ENCODE measurements at regions not wholly inside any gene's neighbourhood (a gene's known extent, or its start where the extent isn't known, plus 50 kb on each side); places are given as distances from the start of the nearest gene placed in this dataset.

DNA sequence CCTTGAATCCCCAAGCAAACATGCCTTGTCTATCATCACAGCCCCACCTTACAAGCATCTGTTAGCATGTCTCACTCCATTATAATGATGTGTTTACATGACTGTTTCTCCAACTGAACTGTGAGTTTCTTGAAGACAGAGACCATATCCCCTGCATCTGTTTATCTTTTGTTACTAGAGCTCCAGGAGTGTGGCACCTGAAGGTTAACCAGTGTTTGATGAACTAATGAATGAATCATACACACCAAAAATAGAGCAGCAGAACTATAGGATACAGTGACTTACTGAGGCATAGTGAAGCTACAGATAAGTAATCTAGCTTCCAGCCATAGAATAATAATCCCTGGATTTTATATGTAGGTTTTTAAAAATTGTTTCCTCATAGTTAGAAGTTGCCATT, 331.0 kb downstream of the PCDH7 start:
- Histone ChIP-seq H3K36me3 (ENCODE audit: control insufficient read depth in 2 of 2, insufficient read depth in 2 of 2, low read length in 1 of 2) (no peaks in the 10 kb centered on the region), H3K4me3 (ENCODE audit: low read depth in 1 of 2, low read length in 2 of 2) (no peak overlapping the region), H3K9me3 (ENCODE audit: control insufficient read depth in 2 of 2, insufficient read depth in 1 of 2, low read depth in 1 of 2, low read length in 1 of 2) (no peaks in the 10 kb centered on the region), H3K27me3 (ENCODE audit: control insufficient read depth in 1 of 2, insufficient read depth in 2 of 2, low read length in 2 of 2) (no peaks in the 10 kb centered on the region), H3K27ac (ENCODE audit: low read depth in 2 of 2, low read length in 1 of 2) (no peak overlapping the region), H3K4me1 (ENCODE audit: control insufficient read depth in 2 of 2, insufficient read depth in 2 of 2, low read length in 1 of 2) (no peaks in the 10 kb centered on the region)

DNA sequence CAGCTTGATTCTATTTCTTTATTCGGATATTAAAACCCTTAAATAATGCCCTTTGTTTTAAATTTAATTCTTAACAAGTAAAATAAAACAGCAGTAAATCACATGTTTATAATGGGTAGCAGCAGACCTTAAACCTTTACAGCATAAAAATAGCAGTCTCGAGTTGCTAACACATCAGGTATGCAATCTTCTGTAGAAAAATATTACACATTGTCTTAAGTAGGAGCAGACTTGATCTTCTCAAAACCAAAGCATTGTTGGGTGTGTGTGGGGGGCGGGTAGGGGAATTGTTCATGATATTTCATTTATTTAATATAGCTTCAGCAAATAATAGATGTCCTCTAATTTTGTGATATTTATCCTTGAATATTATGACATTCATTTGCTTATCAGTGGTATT, 331.4 kb downstream of the PCDH7 start:
- no peaks in the 10 kb centered on the region for H3K36me3 ChIP-seq (ENCODE audit: control insufficient read depth in 2 of 2, insufficient read depth in 2 of 2, low read length in 1 of 2)
- H3K27me3 ChIP-seq (ENCODE audit: control insufficient read depth in 1 of 2, insufficient read depth in 2 of 2, low read length in 2 of 2), result no peaks in the 10 kb centered on the region
- 52 to 73% methylated on average over 3 of the region's 3 CpGs for WGBS, 2 donors
- no peak overlapping the region for H3K4me3 ChIP-seq (ENCODE audit: low read depth in 1 of 2, low read length in 2 of 2)
- H3K9me3 ChIP-seq (ENCODE audit: control insufficient read depth in 2 of 2, insufficient read depth in 1 of 2, low read depth in 1 of 2, low read length in 1 of 2), result no peaks in the 10 kb centered on the region
- H3K4me1 ChIP-seq (ENCODE audit: control insufficient read depth in 2 of 2, insufficient read depth in 2 of 2, low read length in 1 of 2), result no peaks in the 10 kb centered on the region
- no peak overlapping the region for H3K27ac ChIP-seq (ENCODE audit: low read depth in 2 of 2, low read length in 1 of 2)

DNA sequence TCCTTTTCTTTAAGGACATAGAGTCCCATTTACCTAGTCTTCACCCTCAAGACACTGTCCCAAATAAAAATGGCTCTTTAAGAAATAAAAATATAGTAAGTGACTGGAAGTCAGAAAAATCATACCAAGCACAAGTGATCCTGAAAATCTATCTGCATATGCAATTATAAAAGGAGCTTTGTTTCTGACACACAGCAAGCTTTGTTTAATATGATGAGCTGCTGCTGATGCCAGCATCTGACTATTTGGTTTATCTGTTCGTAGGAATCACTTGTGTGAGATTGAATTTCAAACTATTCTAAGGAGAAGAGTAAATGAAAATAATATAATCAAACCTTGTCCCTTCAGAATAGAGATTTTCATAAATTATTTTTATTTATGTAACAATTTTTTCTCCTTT, 332.4 kb downstream of the PCDH7 start:
- Histone ChIP-seq H3K27me3 (ENCODE audit: control insufficient read depth in 1 of 2, insufficient read depth in 2 of 2, low read length in 2 of 2) (no peaks in the 10 kb centered on the region), H3K27ac (ENCODE audit: low read depth in 2 of 2, low read length in 1 of 2) (no peak overlapping the region), H3K4me3 (ENCODE audit: low read depth in 1 of 2, low read length in 2 of 2) (no peak overlapping the region), H3K4me1 (ENCODE audit: control insufficient read depth in 2 of 2, insufficient read depth in 2 of 2, low read length in 1 of 2) (no peaks in the 10 kb centered on the region), H3K36me3 (ENCODE audit: control insufficient read depth in 2 of 2, insufficient read depth in 2 of 2, low read length in 1 of 2) (no peaks in the 10 kb centered on the region), H3K9me3 (ENCODE audit: control insufficient read depth in 2 of 2, insufficient read depth in 1 of 2, low read depth in 1 of 2, low read length in 1 of 2) (no peaks in the 10 kb centered on the region)
- 74 to 75% methylated on average over 1 of the region's 1 CpG for WGBS, 2 donors

DNA sequence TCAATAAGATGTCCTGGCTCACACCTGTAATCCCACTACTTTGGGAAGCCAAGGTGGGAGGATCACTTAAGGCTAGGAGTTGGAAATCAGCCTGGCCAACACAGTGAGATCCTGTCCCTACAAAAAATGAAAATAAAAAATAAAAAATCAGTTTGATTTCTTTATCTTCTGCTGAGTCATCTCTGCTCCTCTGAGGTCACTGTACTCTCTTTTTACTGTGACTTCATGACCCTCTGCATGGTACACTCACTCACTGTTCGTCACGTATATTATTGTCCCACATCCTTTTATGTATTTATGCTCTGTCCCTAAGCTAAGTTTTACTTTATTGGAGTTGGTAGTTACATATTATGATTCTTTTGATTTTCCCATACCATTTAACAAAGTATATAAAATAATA, 333.3 kb downstream of the PCDH7 start:
- WGBS, 2 donors, result 87 to 92% methylated on average over 2 of the region's 2 CpGs
- no peak overlapping the region for H3K27ac ChIP-seq (ENCODE audit: low read depth in 2 of 2, low read length in 1 of 2)
- H3K4me1 ChIP-seq (ENCODE audit: control insufficient read depth in 2 of 2, insufficient read depth in 2 of 2, low read length in 1 of 2), result no peaks in the 10 kb centered on the region
- H3K9me3 ChIP-seq (ENCODE audit: control insufficient read depth in 2 of 2, insufficient read depth in 1 of 2, low read depth in 1 of 2, low read length in 1 of 2), result no peaks in the 10 kb centered on the region
- H3K4me3 ChIP-seq (ENCODE audit: low read depth in 1 of 2, low read length in 2 of 2), result no peak overlapping the region
- H3K36me3 ChIP-seq (ENCODE audit: control insufficient read depth in 2 of 2, insufficient read depth in 2 of 2, low read length in 1 of 2), result no peaks in the 10 kb centered on the region
- no peaks in the 10 kb centered on the region for H3K27me3 ChIP-seq (ENCODE audit: control insufficient read depth in 1 of 2, insufficient read depth in 2 of 2, low read length in 2 of 2)

DNA sequence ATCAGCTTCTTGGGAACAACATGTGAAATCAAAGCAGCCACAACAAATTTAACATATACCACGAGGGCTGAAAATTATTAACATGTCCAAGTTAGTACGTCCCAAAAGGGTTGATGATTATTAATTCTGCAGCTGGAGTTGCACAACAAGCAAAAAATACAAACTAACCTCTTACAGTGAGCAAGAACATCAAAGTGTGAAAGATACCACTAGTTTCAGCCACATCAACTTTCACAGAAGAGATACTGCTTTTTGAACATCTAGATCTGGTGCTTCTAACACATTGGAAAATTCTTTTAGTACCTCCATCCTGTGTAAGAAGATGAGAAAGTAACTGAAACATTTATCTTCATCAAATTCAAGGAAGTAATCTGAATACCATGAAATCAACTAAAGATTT, 334.1 kb downstream of the PCDH7 start:
- no peak overlapping the region for H3K27ac ChIP-seq (ENCODE audit: low read depth in 2 of 2, low read length in 1 of 2)
- H3K4me1 ChIP-seq (ENCODE audit: control insufficient read depth in 2 of 2, insufficient read depth in 2 of 2, low read length in 1 of 2), result no peaks in the 10 kb centered on the region
- no peaks in the 10 kb centered on the region for H3K9me3 ChIP-seq (ENCODE audit: control insufficient read depth in 2 of 2, insufficient read depth in 1 of 2, low read depth in 1 of 2, low read length in 1 of 2)
- no peaks in the 10 kb centered on the region for H3K36me3 ChIP-seq (ENCODE audit: control insufficient read depth in 2 of 2, insufficient read depth in 2 of 2, low read length in 1 of 2)
- 78 to 82% methylated on average over 2 of the region's 2 CpGs for WGBS, 2 donors
- H3K27me3 ChIP-seq (ENCODE audit: control insufficient read depth in 1 of 2, insufficient read depth in 2 of 2, low read length in 2 of 2), result no peaks in the 10 kb centered on the region
- no peak overlapping the region for H3K4me3 ChIP-seq (ENCODE audit: low read depth in 1 of 2, low read length in 2 of 2)

DNA sequence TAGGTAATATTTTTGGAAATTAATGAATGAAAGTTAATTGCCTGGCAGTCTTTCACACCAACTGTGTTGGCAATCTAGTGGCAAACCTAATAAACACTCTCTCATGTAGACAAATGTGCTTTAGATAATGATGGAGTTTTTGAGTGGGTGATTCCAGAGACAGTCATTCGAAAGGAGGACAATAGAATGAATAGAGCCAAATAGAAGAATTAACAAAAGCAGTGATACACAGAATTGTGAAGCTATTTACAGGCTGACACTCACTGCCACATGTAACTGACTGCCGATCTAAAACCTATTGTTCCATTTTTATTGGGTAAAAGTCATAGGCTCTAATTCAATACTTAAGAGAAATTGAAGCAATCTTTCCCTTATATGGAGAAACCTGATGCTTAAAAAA, 338.5 kb downstream of the PCDH7 start:
- H3K9me3 ChIP-seq (ENCODE audit: control insufficient read depth in 2 of 2, insufficient read depth in 1 of 2, low read depth in 1 of 2, low read length in 1 of 2), result no peaks in the 10 kb centered on the region
- WGBS, 2 donors, result 74 to 84% methylated on average over 2 of the region's 2 CpGs

DNA sequence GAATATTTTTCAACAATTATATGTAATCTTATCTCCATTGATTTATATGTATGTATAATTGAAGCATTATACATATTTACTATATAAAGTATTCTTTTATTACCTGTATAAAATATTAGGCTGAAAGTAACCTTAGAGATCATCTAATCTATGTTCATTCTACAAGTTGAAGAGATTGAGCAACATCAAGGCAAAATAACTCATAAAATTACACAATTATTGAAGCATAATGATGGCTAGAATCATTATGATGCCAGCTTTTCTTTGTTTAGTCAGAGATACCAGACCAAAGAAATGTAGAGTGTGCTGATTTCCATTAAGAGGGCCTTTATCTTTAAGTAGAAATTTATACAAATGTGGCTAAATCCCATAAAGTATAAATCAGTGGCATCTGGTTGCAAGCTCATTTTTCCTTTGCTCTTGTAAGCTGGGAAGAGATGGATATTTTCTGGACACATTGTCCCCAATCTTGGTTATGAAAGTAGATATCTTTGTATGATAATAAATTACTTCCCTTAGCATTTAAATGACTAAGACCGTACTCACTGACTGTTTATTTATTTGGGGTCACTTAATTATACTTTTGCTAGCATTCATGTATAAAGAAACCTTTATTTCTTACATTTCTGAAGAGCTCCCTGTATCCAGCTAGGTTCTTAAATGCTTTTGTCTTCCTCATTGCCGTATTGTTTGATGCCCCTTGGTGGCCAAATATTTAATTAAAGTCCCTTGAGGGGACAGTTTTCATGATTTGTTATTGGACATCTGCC, 339.8 kb downstream of the PCDH7 start:
- 59 to 63% methylated on average over 2 of the region's 2 CpGs for WGBS, 2 donors
- no peaks in the 10 kb centered on the region for H3K27me3 ChIP-seq (ENCODE audit: control insufficient read depth in 1 of 2, insufficient read depth in 2 of 2, low read length in 2 of 2)
- H3K36me3 ChIP-seq (ENCODE audit: control insufficient read depth in 2 of 2, insufficient read depth in 2 of 2, low read length in 1 of 2), result no peaks in the 10 kb centered on the region
- no peaks in the 10 kb centered on the region for H3K4me1 ChIP-seq (ENCODE audit: control insufficient read depth in 2 of 2, insufficient read depth in 2 of 2, low read length in 1 of 2)
- H3K4me3 ChIP-seq (ENCODE audit: low read depth in 1 of 2, low read length in 2 of 2), result no peak overlapping the region
- no peak overlapping the region for H3K27ac ChIP-seq (ENCODE audit: low read depth in 2 of 2, low read length in 1 of 2)
- no peaks in the 10 kb centered on the region for H3K9me3 ChIP-seq (ENCODE audit: control insufficient read depth in 2 of 2, insufficient read depth in 1 of 2, low read depth in 1 of 2, low read length in 1 of 2)

More for the DNA sequence above, 338.5 kb downstream of the PCDH7 start:
- Histone ChIP-seq H3K4me1 (ENCODE audit: control insufficient read depth in 2 of 2, insufficient read depth in 2 of 2, low read length in 1 of 2) (no peaks in the 10 kb centered on the region), H3K27ac (ENCODE audit: low read depth in 2 of 2, low read length in 1 of 2) (no peak overlapping the region), H3K27me3 (ENCODE audit: control insufficient read depth in 1 of 2, insufficient read depth in 2 of 2, low read length in 2 of 2) (no peaks in the 10 kb centered on the region), H3K4me3 (ENCODE audit: low read depth in 1 of 2, low read length in 2 of 2) (no peak overlapping the region), H3K36me3 (ENCODE audit: control insufficient read depth in 2 of 2, insufficient read depth in 2 of 2, low read length in 1 of 2) (no peaks in the 10 kb centered on the region)

DNA sequence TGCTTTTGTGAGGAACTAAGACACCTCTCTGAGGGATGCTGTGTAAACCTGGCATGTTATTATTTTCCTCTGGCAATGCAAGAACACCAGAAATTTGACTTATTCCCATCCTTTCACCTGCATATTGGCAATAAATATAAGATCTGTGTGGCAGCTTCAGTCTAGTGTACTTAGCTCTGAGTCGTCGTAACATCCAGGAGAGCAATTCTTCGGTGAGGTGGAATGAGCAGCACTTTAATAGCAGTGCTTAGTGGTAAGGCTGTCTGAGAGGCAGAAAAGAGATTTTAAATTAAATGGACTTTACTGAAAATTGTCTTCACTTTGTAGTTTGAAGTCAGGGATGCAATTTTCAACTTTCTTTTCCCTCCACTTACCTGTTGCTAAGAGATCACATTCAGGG, 344.9 kb downstream of the PCDH7 start:
- Histone ChIP-seq H3K36me3 (ENCODE audit: control insufficient read depth in 2 of 2, insufficient read depth in 2 of 2, low read length in 1 of 2) (no peaks in the 10 kb centered on the region), H3K4me1 (ENCODE audit: control insufficient read depth in 2 of 2, insufficient read depth in 2 of 2, low read length in 1 of 2) (no peaks in the 10 kb centered on the region), H3K4me3 (ENCODE audit: low read depth in 1 of 2, low read length in 2 of 2) (no peak overlapping the region), H3K27ac (ENCODE audit: low read depth in 2 of 2, low read length in 1 of 2) (no peak overlapping the region), H3K9me3 (ENCODE audit: control insufficient read depth in 2 of 2, insufficient read depth in 1 of 2, low read depth in 1 of 2, low read length in 1 of 2) (no peaks in the 10 kb centered on the region), H3K27me3 (ENCODE audit: control insufficient read depth in 1 of 2, insufficient read depth in 2 of 2, low read length in 2 of 2) (no peaks in the 10 kb centered on the region)
- WGBS, 2 donors, result 92 to 97% methylated on average over 3 of the region's 3 CpGs

DNA sequence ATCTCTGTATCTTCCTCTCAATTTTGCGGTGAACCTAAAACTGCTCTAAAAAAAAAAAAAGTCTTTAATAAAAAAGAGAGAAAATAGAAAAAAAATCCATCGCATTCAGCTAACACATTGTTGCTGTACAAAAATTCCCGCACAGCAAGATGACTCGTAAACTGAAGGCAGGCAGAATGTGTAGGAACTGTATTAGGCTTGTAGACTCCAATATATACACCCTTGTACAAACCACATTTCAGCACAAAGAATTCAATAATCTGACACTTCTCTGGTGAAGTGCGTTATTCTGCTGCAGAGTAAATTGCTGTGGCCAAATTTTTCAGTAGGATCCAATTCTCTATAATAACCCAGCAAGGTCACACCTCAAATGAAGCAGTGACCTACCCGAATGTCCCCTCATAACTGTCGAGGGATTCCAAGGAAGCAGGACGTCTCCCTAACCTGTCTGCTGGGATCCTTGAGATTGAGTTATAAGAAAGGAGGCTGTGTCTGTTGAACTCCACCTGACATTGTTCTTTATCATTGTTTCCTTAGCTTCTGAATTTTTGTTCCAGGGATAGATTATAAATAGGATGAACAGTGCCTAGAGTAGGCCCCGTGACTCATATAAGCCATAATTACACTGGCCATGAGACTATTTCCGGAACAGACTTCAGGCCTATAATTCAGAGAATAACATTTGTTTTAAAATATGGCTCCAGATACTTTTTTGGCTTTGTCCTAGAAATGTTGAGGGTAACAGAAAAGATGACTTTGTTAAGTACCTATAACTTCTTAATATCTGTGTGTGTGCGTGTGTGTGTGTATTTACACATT, 348.3 kb downstream of the PCDH7 start:
- no peaks in the 10 kb centered on the region for H3K27me3 ChIP-seq (ENCODE audit: control insufficient read depth in 1 of 2, insufficient read depth in 2 of 2, low read length in 2 of 2)
- WGBS, 2 donors, result 87 to 88% methylated on average over 11 of the region's 11 CpGs
- no peaks in the 10 kb centered on the region for H3K9me3 ChIP-seq (ENCODE audit: control insufficient read depth in 2 of 2, insufficient read depth in 1 of 2, low read depth in 1 of 2, low read length in 1 of 2)
- H3K27ac ChIP-seq (ENCODE audit: low read depth in 2 of 2, low read length in 1 of 2), result no peak overlapping the region
- no peaks in the 10 kb centered on the region for H3K36me3 ChIP-seq (ENCODE audit: control insufficient read depth in 2 of 2, insufficient read depth in 2 of 2, low read length in 1 of 2)
- no peak overlapping the region for H3K4me3 ChIP-seq (ENCODE audit: low read depth in 1 of 2, low read length in 2 of 2)
- no peaks in the 10 kb centered on the region for H3K4me1 ChIP-seq (ENCODE audit: control insufficient read depth in 2 of 2, insufficient read depth in 2 of 2, low read length in 1 of 2)

DNA sequence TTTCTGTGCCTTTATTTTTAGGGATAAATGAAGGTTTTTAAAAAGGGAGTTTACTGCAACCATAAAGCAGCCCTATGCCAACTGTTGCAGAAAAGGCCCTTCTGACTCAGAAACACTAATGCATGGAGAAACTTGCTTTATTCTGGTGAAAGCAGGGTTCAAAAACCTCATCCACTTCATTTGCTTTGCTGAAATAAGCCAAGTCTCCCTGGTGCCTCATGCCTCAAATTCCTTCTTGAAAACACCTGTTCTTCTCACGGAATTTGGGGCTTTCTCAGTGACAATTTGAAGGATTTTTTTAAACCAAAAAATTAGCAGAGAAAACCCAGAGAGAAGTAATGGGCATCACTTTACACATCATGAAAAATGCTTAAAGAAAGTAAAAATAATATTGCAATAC, 349.0 kb downstream of the PCDH7 start:
- no peaks in the 10 kb centered on the region for H3K4me1 ChIP-seq (ENCODE audit: control insufficient read depth in 2 of 2, insufficient read depth in 2 of 2, low read length in 1 of 2)
- 78 to 90% methylated on average over 1 of the region's 1 CpG for WGBS, 2 donors
- H3K27ac ChIP-seq (ENCODE audit: low read depth in 2 of 2, low read length in 1 of 2), result no peak overlapping the region

More for the DNA sequence above, 349.0 kb downstream of the PCDH7 start:
- H3K36me3 ChIP-seq (ENCODE audit: control insufficient read depth in 2 of 2, insufficient read depth in 2 of 2, low read length in 1 of 2), result no peaks in the 10 kb centered on the region
- no peaks in the 10 kb centered on the region for H3K9me3 ChIP-seq (ENCODE audit: control insufficient read depth in 2 of 2, insufficient read depth in 1 of 2, low read depth in 1 of 2, low read length in 1 of 2)
- H3K27me3 ChIP-seq (ENCODE audit: control insufficient read depth in 1 of 2, insufficient read depth in 2 of 2, low read length in 2 of 2), result no peaks in the 10 kb centered on the region
- H3K4me3 ChIP-seq (ENCODE audit: low read depth in 1 of 2, low read length in 2 of 2), result no peak overlapping the region

Measured in esophagus (tissue), 2 donors.